DOHH2 (cell line): ENCODE measurements at regions not wholly inside any gene's neighbourhood (a gene's known extent, or its start where the extent isn't known, plus 50 kb on each side); places are given as distances from the start of the nearest gene placed in this dataset.

Experiments used
- EZH2phosphoT487 ChIP-seq: fragments of 200-600 bp; sonication (generic); IDR thresholded peaks from 2 replicates; pipeline ENCODE4 v1.6.1; 2017; ENCODE audit warnings: borderline replicate concordance, mild to moderate bottlenecking, antibody characterized with exemption, low read length, moderate library complexity, mixed read lengths
- TF ChIP-seq, protein P1 (sequence below): fragments of 200-600 bp; sonication (generic); IDR thresholded peaks from one replicate; pipeline ENCODE4 v1.5.1; 2014; ENCODE audit warnings: antibody characterized with exemption, mild to moderate bottlenecking, low read depth, low read length; ENCODE audit not compliant: poor library complexity, severe bottlenecking

DNA sequence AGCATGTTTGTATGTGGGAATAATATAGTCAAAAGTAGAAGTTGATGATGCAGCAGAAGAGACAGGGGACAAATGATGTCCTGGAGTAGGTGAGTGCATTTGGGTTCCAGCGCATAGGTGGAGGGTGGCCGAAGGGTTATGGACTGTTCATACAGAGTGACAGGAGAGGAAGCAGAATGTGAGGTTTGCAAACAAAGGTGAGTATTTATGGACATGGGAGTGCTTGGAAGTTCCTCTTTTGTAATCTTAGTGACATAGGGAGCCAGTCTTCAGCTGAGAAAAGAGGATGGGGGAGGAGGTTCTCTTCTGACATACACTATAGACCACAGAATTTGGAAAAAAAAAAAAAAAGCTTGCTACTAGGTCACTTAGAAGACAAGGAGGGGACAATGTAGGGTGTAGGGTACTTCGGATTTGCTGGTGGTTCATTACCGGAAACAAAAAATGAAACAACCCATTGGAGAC lies 331.6 kb downstream of the DLEU7 start:
- TF ChIP-seq, protein P1, sequence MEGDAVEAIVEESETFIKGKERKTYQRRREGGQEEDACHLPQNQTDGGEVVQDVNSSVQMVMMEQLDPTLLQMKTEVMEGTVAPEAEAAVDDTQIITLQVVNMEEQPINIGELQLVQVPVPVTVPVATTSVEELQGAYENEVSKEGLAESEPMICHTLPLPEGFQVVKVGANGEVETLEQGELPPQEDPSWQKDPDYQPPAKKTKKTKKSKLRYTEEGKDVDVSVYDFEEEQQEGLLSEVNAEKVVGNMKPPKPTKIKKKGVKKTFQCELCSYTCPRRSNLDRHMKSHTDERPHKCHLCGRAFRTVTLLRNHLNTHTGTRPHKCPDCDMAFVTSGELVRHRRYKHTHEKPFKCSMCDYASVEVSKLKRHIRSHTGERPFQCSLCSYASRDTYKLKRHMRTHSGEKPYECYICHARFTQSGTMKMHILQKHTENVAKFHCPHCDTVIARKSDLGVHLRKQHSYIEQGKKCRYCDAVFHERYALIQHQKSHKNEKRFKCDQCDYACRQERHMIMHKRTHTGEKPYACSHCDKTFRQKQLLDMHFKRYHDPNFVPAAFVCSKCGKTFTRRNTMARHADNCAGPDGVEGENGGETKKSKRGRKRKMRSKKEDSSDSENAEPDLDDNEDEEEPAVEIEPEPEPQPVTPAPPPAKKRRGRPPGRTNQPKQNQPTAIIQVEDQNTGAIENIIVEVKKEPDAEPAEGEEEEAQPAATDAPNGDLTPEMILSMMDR = no peak
- TF ChIP-seq EZH2phosphoT487 = no peak
